HG03108 (cell line): ENCODE measurements at regions not wholly inside any gene's neighbourhood (a gene's known extent, or its start where the extent isn't known, plus 50 kb on each side); places are given as distances from the start of the nearest gene placed in this dataset.

Source experiments
- ATAC-seq: cut with Tn5 transposase; IDR thresholded peaks from one replicate; pipeline ENCODE4 v1.9.1; 2021; ENCODE audit warnings: moderate library complexity; ENCODE audit not compliant: unreplicated experiment

DNA sequence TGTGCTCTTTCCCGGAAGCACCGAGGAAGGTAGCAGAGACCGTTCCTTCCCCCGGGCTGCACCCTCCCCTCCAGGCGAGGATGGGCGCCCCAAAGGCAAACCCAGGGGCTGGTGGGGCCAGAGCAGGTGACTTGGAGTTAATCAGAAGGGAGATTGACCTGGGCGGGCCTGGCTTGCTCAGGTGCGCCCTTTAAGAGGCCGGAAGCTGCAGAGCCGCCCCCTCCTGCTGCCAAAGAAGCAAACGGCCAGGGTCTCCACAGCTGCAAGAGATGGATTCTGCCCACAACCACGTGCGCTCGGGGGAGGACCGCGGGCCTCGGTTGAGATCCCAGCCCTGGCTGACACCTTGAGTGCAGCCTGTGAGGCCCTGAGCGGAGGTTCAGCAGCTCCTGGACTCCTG, 218.2 kb upstream of the NAALADL2 start:
- ATAC-seq, result no peak

DNA sequence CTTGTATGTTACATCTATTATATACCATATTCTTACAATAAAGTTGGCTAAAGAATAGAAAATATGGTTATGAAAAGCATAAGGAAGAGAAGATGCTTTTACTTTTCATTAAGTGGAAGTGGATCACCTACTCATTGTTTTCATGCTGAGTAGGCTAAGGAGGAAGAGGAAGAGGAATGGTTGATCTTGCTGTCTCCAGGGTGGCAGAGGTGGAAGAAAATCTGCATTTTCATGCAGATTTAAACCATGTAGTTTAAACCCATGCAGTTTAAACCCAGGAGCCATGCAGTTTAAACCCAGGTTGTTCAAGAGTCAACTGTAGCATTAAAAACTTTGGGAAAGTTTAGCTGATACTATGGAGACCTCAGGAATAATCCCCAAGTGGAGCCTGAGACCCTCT, 214.8 kb upstream of the NAALADL2 start:
- no peak for ATAC-seq

DNA sequence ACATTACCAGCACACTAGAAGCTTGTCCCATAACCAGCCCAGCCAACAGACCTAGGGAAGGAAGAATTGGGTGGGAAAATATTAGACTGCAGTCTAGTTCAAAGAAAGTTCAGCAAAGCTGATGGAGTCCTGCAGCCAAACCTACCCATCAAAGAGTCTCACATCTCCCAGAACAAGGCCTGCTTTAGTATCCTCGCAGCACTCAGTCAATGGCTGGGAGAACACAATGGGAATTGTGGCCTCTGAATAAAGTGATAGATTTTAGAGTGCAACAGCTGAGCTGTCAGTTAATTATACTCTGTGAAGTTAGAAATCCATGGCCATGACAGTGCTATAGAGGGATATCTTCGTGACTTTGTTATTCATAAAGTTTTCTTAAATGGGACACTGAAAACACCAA, 207.2 kb upstream of the NAALADL2 start:
- ATAC-seq, result no peak

DNA sequence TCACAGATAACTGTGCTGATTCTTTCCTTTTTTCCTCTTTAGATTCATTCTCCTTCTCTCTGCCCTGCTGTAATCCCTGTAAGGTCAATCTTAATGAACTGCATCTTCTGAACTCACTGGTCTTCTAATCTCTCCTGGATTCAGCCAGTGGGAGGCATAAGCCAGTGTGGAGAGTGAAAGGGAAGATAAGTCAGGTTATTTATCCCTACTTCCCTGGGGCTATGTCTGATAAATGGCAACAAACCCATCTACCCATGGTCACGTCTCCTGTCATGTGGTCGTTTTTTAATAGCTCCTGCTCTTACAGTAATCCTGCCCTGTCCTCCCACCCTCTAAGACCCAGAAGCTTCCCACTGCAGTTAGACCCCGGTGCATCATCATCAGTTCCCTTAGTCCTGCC, 199.6 kb upstream of the NAALADL2 start:
- no peak for ATAC-seq

DNA sequence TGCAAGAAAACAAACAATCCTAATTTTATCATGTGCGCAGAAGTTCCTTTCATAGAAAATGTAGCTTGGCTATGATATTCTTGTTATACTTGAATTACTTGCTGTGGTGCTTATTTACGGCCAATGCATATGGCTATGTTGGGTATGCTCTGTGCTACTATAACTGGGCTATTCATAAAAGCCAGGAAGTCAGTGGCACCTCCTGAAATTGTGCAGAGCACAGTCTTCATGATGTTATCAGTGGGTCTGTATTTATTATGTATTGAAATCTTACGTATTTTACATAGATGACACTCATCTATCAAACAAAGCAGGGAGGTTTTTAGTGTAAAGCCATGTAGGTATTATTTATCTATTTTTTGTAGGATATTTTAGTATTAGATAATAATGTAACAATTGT, 196.5 kb upstream of the NAALADL2 start:
- ATAC-seq, result no peak

DNA sequence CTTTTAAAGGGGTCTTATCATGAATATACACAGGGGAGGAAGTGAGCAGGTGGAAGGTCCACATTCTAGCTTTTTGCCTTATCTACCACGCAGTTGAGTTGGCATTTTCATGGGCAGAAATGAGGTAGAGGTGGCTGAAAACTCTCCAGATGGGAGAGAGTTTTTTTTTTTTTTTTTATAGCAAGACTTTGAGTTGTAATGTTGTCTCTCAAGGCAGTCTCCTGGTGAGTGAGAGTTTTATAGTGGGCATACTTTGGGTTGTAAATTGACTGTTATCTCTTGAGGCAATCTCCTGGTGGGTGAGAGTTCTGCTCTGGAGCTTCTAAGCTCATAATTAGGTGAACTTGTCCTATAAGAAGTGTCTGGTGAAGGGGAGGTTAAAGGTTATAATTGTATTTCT, 191.7 kb upstream of the NAALADL2 start:
- ATAC-seq, result no peak

DNA sequence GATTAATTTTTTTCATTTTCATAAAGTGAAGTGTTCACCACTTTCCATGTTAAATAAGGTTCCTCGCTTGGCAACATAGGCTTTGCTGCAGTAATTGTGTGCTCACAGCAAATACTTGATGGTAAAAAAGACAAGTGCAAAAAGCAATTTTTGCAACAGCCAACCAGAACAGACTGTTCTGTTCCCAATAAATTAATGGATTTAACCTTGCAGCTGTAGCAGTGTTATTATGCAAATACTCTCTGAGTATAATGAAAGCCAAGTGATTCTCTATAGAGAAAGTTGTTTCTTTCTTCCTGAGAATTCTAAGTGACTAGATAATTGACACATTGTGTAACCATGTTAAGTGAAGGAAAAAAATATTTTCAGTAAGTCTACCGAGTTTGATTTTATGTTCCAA, 183.7 kb upstream of the NAALADL2 start:
- no peak for ATAC-seq

DNA sequence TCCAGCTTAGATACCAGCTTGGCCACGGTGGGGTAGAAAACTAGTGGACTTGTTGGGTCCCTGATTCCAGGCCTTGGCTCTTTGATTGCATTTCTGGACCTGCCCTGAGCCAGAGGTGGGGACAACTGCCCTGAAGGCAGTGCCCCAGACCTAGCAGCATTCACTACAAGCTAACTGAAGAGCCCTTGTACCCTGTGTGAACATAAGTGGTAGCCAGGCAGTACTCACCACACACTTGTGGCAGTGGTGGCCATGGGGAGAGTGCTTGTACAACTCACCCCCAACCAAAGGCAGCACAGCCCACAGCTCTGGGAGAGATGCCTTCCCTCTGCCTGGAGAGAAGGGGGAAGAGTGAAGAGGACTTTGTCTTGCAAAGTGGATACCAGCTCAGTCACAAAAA, 177.3 kb upstream of the NAALADL2 start:
- ATAC-seq, result no peak

DNA sequence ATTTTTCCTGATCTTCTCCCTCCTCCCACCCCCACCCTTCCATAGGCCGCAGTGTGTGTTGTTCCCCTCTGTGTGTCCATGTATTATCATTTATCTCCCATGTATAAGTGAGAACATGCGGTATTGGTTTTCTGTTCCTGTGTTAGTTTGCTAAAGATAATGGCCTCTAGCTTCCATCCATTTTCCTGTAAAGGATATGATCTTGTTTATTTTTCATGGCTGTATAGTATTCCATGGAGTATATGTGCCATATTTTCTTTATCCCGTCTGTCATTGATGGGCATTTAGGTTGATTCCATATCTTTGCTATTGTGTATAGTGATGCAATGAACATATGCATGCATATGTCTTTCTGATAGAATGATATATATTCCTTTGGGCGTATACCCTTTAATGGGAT, 173.3 kb upstream of the NAALADL2 start:
- ATAC-seq, result no peak

DNA sequence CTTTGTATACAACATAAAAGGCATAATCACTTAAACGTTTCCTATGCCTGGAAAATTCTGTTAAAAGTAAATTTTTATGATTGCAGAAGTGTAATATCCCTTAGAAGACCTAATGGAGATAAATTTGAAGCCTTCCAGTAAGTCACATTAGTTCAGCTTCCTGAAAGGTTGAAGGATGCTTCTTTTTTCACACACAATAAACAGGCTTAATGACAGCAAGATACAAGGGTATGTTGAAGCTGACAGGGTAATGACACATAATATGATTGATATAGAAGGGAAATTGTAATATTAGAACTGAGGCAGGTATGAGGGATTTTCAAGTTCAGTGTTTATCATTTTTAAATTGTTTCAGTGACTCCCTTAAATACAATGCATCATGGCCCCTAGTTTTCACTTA, 161.8 kb upstream of the NAALADL2 start:
- ATAC-seq, result no peak

DNA sequence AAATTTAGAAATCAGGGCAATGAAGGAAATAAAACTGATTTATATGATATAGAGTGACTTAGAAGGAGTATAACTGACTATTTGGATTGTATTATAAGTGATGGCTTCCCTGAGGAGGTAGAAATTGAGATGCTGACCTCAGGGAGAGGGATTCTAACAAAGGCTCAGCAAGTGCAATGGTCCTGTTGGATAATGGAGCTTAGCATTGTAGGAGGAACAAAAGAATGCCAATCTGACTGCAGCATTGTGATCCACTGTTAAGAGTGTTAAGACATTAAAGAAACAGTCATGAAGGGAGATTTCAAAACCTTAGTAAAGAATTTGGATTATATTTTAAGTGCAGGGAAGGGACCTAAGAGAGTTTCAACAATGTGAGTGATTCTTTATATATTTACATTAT, 158.4 kb upstream of the NAALADL2 start:
- ATAC-seq, result no peak

DNA sequence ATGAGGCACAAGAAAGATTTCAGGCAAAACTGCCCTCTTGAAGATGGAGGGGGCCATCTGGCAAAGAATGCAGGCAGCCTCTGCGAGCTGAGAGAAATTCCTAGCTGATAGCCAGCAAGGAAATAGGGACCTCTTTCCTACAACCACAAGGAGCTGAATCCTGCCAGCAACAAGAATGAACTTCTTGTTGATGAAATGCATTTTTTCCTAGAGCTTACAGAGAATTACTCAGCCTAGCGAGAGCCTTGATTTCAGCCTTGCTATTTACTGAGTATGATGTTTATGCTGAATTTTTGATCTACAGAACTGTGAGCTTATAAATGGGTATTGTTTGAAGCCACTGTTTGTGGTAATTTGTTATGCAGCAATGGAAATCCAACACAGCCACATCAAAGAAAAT, 148.5 kb upstream of the NAALADL2 start:
- ATAC-seq, result no peak

DNA sequence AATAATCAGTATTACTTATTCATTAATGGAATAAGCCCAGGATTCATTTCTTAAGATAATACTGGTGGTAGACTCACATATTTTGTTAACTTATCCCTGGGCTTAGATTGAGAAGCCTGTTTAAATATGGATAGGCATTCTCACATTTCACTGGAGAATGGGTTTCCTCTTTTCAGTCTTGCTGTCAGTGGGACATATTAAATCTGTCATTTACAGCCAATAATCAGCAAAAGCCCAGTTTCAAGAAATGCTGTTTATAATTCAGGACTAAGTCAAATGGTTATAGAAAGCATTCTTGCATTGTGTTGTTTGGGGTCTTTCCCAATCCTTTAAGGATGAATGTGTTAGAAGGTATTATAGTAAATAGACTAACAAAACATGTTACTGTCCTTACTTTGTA, 143.7 kb upstream of the NAALADL2 start:
- no peak for ATAC-seq

DNA sequence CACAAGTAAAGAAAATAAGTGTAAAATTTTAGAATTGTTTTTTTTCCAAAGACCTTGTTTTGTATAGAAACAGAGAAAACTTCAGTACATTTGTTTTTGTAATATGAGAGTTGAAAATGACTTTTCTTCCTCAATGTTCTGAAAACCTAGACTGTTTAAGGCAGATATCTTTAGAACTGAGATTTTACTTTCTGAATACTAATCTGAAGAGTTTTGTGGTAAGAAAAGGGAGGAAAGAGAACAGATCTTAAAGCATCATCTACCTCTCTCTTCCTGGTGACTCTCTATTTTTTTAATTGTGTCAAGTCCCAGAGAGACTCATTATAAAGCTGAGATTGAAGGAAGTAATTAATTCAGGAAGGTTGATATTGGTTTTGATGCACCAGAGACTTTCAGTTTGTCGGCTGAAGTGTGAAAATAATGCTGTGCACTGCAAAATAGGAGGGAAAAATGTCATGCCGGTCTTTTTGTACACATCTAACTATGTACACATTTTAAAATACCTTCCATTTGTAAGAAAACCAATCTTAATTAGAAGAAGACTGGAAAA, 142.1 kb upstream of the NAALADL2 start:
- no peak for ATAC-seq

DNA sequence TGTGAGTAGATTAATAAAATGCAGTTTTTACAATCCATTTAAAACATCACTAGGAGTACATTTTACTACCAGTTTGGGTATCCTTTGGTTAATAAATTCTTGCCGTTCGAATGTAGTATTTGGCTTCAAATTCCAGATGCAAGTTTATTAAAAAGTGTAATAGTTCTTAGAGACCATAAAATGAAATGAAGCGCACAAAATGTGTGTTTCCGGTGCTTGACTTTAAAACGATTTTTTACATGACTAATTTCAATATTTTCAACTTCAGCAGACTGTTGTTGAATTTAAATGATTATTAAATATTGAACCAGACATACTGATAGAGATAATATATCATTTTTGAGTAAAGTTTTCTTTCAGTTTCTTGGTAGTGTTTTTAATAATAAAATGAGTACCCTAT, 138.4 kb upstream of the NAALADL2 start:
- ATAC-seq, result no peak

DNA sequence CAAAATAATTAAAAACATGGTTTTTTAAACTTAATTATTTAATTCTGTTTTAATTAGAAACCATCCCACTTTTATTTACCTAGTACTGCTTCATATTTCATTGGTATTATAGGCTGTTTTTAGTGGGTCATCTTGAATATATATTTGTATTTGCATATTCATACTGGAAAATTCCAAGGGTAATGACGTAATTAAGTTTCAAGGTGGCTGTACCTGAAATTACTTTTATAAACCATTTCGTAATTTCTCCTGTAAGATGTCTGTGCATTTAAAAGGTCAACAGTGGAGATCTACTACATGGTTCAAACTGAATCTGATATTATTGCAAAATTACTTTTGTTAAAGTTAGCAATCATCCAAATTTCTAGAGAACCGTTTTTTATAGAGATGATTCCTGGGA, 133.8 kb upstream of the NAALADL2 start:
- ATAC-seq, result no peak

DNA sequence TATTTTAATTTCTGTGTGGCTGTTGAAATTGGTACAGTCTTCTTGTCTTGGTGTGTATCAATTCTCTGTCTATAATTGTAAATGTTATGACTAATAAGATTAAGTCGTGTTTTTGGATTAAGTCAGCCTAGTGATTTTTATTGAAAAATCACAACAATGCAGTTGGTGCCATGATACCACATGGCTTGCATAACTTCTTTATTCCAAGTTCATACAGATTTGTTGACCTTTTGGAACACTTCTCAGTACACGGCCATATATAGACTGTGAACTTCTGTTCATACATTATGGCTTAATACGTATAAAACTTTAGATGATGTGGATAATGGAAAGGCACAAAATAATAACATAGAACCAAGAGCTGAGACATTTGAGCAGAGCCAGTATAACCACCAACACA, 121.2 kb upstream of the NAALADL2 start:
- no peak for ATAC-seq

DNA sequence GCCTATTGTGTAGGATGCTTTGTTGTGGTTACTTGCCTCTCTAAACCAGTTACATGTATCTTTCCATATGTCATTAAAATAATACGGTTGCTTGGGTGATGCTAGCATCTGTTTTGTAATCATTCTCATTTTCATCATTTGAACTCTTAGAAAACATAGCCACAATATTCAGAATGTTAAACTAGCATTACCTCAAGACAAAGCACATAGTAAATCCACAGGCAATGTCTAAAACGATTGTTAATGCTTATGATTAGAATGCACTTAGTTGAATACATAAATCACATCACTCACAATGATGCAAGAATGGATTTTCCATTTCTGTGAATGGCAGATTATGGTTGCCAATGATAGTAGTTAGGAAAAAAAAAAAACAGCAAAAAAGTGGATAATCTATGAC, 110.0 kb upstream of the NAALADL2 start:
- ATAC-seq, result no peak

DNA sequence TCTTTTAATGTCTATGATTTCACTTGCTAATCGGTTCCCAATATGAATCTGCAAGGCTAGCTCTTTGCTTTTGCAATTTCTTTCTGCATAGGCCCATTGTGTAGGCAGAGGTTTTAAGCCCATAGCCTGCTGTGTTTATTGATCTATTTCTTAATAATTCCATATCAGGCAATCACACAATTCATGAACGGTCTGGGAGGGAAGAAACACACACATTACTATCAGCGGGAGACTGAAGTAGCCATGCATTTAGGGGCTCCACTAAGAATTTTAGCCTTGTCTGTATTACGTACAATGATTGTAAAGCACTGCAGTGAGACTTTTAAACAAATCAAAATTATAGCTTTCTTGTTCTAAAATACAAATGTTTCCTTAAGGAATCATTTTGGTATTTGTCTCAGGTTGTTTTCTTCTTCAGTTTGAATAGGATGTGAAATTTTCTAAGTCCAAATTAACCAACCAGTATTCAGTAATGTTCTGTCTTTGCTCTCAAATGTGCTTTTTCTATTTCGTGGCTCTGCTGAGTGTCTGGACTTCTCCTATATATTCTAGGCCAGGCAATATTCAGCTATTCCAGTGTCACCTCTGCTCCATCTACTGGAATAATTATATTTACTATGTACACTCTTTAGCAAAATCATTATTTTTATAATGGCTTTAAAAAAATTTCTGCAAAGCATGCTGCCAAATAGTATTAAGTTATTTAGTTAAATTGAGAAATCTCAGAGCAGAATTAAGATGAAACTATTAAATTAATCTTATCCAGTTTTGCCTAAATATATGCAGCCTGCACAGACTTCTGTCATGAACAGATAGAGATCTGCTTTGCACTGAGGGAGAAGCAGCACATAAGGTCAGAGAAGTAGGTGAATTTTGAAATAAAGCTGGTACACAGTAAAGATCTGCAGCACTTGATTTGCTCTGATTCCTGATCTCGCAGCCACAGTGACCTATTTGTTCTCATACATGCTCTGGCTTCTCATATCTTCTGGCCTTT, 103.0 kb upstream of the NAALADL2 start:
- ATAC-seq, result no peak

DNA sequence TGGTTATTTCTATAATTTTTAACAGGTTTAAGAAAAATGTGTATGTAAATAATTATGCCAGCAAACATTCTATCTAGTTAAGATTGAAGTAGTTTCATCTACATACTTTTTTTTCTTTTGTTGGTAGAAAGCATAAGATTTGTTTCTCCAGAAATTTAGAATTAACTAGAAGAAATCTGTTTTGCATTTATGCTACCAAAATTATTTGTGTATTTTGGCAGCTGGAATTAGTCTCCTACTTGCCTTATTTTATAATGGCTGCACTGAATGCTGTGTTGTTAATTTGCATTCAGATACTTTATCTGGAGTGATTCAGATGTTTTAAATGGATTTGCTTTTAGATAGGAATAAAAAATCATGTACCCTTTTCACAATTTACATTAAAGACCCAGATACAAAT, 100.2 kb upstream of the NAALADL2 start:
- ATAC-seq, result no peak

DNA sequence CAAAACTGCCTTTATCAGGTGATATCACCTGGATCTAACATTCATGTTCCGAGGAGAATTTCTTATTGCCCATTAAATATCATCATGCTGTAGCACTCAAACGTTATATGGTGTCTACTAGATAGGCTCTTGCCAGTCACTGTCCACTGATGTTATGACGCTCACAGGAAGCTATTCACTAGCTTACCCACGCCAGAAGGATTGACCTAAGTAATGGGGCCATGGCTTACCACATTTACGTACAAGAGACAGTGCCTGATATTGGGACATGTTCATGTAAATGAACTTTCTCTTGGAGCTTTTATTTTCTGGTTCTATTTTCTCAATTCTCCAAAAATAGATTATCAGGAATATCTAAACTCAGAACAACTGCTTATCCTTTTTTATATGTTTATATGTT, 91.7 kb upstream of the NAALADL2 start:
- no peak for ATAC-seq

DNA sequence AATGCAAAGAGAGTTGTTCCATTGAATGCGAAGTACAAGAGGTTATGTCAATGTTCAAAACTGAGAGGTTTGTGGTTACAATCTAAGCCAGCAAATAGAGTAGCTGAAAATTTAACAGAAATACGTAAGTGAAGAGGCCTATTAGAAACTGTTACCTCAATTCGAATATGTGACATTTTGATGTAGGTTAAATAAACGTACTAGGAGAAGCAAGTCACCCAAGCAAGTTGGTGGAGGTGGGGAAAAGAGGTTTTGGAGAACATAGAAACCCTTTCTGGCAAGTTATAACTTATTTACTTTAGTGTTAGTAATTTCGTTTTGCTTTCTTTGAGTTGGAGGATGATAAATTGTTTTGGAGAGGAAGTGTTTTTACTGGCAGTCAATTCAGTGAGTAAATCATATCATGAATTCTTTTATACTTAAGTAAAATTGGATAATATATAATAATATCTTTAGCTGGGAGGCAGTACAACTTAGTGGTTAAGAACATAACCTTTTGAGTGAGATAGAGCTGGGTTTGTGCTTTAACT, 91.2 kb upstream of the NAALADL2 start:
- ATAC-seq, result no peak
